NCI-H2196 (cell line): ENCODE measurements at regions not wholly inside any gene's neighbourhood (a gene's known extent, or its start where the extent isn't known, plus 50 kb on each side); places are given as distances from the start of the nearest gene placed in this dataset.
"Not testable (repeated sequence)": the region's sequence is repeated elsewhere in the genome, so short reads cannot be mapped to it uniquely, and the experiment has no call there.

ENCODE experiments used
- DNase-seq: peaks from one replicate; lab custom pipeline; 2025; ENCODE audit not compliant: unreplicated experiment; lab: John Stamatoyannopoulos, UW

DNA sequence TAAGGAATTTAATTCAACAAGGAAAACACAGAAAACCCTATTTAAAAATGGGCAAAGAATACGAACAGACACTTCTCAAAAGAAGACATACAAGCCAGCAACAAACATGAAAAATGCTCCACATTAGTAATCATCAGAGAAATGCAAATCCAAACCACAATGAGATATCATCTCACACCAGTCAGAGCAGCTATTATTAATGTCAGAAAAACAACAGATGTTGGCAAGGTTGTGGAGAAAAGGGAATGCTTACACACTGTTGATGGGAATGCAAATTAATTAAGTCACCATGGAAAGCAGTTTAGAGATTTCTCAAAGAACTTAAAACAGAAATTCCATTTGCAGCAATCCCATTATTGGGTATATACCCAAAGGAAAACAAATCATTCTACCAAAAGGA is 55.2 kb downstream of the GCC1 start:
- no peak for DNase-seq

DNA sequence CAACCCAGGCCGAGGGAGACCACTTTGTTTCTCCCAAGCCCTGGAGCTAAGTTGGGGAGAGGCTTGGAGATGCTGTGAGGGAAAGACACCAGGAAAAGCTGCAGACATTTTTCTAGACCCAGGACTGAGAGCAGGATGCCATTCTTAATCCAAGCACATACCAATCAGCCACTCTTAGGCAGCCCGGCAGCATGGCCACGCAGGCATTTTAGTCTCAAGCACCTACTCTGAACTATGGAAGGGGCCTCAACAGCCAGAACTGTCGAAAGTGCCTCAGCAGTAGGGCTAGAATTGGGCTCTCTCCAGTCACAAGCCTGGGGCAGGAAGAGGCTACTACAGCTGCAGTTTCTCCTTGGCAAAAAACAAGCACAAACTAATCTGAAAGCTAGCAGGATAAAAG is 57.8 kb downstream of the GCC1 start:
- no peak for DNase-seq

- no peak for DNase-seq
Measured at GRCh38 chr7:127525866-127526480, 59.4 kb downstream of the GCC1 start.

DNA sequence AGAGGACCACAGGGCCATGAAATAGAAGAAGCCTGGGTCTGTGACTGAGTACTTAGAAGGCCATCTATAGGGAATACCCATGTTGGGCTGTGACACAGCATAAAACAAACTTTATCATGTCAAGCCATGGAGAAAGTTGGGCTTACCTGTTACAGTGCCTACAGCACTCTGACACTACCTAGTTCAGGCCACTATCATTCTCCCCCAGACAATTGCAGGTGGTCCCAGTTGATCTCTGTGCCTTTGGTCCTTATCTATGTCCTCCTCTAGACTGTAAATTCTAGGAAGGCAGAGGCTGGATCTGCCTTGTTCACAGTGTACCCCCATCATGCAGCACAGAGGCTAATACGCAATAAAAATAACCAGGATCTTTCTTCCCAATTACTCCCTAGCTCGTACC is 69.1 kb downstream of the GCC1 start:
- DNase-seq, result no peak

- DNase-seq, result peak; percentile 41
Measured at GRCh38 chr7:127514499-127514898, 70.9 kb downstream of the GCC1 start.

GRCh38 chr7:127513311-127513710 is 72.1 kb downstream of the GCC1 start:
- no peak for DNase-seq

DNA sequence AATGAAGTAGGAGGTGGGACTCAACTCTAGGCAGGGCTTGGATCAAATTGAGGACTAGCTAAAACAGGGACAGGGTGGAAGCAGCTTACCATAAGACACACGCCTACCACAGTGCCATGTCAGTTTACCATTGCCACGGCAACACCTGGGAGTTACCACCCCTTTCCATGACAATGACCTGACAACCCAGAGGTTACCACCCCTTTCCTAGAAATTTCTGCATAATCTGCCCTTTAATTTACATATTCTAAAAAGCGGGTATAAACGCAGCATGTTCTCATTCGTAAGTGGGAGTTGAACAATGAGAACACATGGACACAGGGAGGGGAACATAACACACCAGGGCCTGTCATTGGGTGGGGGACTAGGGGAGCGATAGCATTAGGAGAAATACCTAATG is 72.7 kb downstream of the GCC1 start:
- no peak for DNase-seq

DNA sequence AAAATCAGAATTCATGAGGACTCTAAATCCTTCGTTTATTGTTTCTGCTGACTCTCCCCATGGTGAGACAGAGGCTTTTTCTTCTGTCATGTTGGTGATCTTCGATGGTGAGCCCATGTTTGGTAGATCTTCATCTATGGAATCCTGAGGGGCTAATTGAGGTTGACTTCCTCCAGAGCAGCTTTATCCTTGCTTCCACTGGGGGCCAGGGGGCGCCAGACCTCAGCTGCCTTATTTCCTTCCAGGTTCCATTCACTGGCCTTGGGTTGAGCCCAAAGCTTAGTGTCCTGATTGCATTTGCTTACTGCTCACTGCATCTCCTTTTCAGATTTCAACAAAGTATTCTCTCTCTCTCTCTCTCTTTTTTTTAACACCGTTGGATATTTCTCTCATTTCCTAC is 80.7 kb downstream of the GCC1 start:
- no peak for DNase-seq

- DNase-seq, result no peak
Measured at GRCh38 chr7:127501817-127502216, 83.6 kb downstream of the GCC1 start.

GRCh38 chr7:127487381-127487780 is 94.9 kb upstream of the ZNF800 start:
- no peak for DNase-seq

DNA sequence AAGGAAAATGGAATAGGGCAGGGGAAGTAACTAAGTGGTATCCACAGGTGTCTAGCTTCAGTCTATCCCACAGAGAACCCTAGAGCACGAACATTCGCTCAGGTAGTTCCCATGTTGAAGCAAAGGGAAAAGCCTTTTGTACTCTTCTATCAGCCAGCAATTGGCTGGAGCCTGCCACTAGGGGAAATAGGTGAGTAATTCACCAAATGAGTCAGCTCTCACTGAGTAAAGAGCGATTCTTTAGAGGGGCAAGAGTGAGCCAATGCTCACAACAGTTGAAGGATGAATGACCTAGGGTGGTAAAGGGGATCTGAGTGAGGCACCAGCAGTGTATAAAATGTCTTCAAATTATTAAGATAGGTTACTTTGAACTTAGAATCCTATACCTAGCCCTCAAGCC is 94.1 kb upstream of the ZNF800 start:
- no peak for DNase-seq

GRCh38 chr7:127485482-127485881 is 93.0 kb upstream of the ZNF800 start:
- DNase-seq, result no peak

- no peak for DNase-seq
Measured at GRCh38 chr7:127484954-127485353, 92.4 kb upstream of the ZNF800 start.

- no peak for DNase-seq
Measured at GRCh38 chr7:127478461-127478860, 86.0 kb upstream of the ZNF800 start.

DNA sequence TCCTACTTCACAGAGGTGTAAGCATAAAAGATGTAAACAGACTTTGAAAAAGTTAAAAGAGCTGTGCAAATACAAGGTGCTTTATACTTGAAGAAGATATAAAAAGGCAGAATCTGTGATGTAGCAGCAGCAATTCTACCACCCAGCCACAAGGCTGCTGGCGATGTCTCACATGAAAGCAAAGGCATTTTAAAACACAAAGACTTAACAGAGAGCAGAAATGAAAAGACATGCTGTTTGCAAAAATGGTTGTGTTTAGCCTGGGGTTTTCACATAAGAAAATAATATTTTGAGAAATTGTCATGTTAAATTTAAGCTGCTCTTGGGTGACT is 85.5 kb upstream of the ZNF800 start:
- DNase-seq, result no peak

- no peak for DNase-seq
Measured at GRCh38 chr7:127477295-127478023, 85.0 kb upstream of the ZNF800 start.

GRCh38 chr7:127476618-127477017 is 84.1 kb upstream of the ZNF800 start:
- no peak for DNase-seq

DNA sequence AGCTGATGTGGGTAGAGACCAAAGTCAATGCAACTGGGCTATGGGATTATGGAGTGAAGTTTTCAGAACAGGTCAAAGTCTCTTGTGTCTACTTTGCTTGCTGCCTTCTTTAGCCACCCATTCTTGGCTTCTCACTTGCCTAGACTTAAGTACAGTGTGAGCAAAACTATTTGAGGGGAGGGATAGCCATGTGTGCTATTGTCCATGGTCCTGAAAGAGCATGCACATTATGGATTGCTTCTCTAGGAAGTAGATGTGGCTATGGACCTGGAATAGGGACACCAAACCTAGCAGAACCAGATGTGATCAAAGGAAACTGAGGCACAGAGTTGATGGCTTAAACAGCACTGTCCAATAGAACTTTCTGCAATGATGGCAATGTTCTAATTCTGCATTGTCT is 81.9 kb upstream of the ZNF800 start:
- no peak for DNase-seq

GRCh38 chr7:127473409-127473808 is 80.9 kb upstream of the ZNF800 start:
- no peak for DNase-seq

- no peak for DNase-seq
Measured at GRCh38 chr7:127460077-127460476, 67.6 kb upstream of the ZNF800 start.

DNA sequence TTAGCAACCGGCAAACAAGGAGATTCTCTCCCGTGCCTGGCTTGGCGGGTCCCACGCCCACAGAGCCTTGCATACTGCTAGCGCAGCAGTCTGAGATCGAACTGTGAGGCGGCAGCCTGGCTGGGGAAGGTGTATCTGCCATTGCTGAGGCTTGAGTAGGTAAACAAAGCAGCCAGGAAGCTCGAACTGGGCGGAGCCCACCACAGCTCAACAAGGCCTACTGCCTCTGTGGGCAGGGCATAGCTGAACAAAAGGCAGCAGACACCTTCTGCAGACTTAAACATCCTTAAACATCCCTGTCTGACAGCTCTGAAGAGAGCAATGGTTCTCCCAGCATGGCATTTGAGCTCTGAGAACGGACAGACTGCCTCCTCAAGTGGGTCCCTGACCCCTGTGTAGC is 58.8 kb upstream of the ZNF800 start:
- DNase-seq, result not testable (repeated sequence)

- DNase-seq, result no peak
Measured at GRCh38 chr7:127448566-127448965, 56.1 kb upstream of the ZNF800 start.

GRCh38 chr7:127447326-127447945 is 54.9 kb upstream of the ZNF800 start:
- no peak for DNase-seq
